ENCODE measurements at regions not wholly inside any gene's neighbourhood (a gene's known extent, or its start where the extent isn't known, plus 50 kb on each side); places are given as distances from the start of the nearest gene placed in this dataset.

DNA sequence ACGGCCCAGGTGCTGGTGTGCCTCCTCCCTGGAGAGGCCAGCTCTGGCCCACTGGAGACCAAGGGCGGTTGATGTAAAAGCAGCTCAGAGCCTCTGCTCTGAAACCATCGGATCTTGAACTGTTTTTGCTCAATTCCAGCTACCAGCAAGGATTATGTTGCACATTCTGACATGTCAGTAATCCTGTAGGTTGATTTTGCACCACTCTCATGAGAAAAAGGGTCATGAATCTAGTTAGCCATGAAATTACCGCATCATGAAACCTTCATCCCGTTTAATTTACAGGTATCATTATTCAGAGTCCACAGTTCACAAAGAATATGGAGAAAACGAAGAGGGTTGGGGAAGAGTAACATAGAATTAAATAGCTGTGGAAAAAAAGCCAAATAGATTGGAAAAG is 120.4 kb upstream of the NSMCE3 start:
- TF ChIP-seq, protein P1, sequence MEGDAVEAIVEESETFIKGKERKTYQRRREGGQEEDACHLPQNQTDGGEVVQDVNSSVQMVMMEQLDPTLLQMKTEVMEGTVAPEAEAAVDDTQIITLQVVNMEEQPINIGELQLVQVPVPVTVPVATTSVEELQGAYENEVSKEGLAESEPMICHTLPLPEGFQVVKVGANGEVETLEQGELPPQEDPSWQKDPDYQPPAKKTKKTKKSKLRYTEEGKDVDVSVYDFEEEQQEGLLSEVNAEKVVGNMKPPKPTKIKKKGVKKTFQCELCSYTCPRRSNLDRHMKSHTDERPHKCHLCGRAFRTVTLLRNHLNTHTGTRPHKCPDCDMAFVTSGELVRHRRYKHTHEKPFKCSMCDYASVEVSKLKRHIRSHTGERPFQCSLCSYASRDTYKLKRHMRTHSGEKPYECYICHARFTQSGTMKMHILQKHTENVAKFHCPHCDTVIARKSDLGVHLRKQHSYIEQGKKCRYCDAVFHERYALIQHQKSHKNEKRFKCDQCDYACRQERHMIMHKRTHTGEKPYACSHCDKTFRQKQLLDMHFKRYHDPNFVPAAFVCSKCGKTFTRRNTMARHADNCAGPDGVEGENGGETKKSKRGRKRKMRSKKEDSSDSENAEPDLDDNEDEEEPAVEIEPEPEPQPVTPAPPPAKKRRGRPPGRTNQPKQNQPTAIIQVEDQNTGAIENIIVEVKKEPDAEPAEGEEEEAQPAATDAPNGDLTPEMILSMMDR (IDR thresholded peaks at IDR 0.05; ENCODE audit: low read depth, low read length, missing control alignments): no peak
- H3K4me3 ChIP-seq (ENCODE audit: low read depth, low read length): no peak overlapping the region
- DNase-seq (ENCODE audit: low read depth): no peak

DNA sequence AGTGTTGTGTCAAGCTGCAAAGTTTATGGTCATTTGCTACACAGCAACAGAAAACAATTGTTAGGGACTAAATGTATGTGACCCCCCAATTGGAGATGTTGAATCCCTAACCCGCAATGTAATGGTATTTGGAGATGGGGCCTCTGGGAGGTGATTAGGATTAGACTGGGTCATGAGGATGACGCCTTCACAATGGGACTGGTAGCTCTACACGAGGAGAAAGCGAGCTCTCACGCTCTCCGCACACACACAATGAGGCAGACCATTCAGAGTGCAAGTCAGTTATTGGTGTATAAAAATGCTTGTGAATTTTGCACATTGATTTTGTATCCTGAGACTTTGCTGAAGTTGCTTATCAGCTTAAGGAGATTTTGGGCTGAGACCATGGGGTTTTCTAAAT is 116.9 kb upstream of the NSMCE3 start:
- TF ChIP-seq, protein P1 (IDR thresholded peaks at IDR 0.05; ENCODE audit: low read depth, low read length, missing control alignments): no peak
- DNase-seq (ENCODE audit: low read depth): no peak
- no peak overlapping the region for H3K4me3 ChIP-seq (ENCODE audit: low read depth, low read length)

DNA sequence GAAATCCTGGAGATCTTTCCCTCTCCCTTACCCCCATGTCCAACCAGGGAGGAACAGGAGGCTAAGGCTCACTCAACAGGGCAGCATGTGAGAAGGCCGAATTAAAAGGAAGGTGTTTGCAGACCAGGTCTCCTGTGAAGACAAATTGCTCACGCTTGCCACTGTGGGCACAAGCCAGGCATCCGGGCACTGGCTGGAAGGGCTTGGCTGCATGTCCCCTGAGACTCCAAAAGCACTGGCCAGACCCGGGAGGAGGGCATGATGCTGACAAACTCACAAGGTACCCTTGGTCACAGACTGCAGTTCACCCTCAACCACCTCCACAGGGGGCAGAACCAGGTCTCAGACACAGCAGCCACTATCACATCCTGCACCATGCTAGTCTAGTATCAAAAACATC is 113.7 kb upstream of the NSMCE3 start:
- TF ChIP-seq, protein P1 (IDR thresholded peaks at IDR 0.05; ENCODE audit: low read depth, low read length, missing control alignments): no peak
- no peak for DNase-seq (ENCODE audit: low read depth)
- H3K4me3 ChIP-seq (ENCODE audit: low read depth, low read length): no peak overlapping the region

DNA sequence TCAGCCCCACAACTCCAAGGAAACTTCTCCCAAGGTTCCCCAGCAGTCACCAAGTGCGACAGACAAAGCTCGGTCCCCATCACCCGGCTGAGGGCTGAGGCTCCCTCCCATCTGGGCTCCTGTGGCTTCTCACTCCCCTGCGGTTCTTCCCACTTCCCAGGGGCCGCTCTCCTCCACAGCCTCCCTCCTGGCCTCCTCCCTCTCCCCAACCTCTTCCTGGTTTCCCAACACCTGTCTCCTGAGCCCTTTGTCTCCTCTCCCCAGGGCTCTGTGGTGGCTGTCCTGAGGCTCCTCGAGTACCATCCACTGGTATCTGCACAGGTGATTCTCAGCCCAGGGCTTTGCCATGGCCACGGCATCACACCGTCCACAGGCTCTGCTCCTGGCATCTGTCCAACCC is 113.2 kb upstream of the NSMCE3 start:
- no peak for DNase-seq (ENCODE audit: low read depth)
- TF ChIP-seq, protein P1 (IDR thresholded peaks at IDR 0.05; ENCODE audit: low read depth, low read length, missing control alignments): no peak
- no peak overlapping the region for H3K4me3 ChIP-seq (ENCODE audit: low read depth, low read length)

DNA sequence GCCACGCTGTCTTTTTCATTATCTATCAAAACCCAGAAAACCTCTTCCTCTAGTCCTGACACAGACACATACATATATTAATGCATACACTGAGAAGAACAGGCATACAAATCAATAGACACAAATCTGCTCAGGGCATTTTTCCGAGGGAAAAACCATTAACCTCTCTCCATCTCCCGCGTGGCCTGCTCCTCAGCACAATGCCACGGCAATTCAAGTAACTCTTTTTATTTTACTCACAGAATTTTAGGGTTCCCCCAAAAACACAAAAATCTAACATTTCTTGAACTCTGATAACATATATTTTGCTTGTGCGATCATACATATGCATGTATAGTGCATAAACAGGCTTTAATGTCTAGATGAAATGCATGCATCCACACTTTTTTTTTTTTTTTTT is 110.8 kb upstream of the NSMCE3 start:
- TF ChIP-seq, protein P1 (IDR thresholded peaks at IDR 0.05; ENCODE audit: low read depth, low read length, missing control alignments): no peak
- H3K4me3 ChIP-seq (ENCODE audit: low read depth, low read length): no peak overlapping the region
- no peak for DNase-seq (ENCODE audit: low read depth)

DNA sequence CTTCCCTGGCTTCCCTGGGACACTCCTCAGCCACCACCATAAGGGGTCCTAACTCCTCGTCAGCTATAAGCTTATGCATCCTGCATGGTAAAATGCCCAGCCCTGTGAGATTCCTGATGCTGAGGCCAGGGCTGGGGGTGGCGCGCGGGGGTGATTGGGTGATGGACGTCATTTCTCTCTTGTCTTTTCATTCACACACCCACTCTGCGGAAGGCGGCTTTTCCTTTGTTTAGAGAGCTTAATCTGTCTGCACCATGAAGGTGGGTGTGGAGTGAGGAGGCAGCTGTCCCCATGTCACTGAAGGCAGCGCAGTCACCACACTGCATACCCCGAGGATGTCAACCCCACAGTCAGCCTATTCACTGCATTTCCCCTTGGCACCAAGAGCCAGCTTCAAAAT is 110.0 kb upstream of the NSMCE3 start:
- TF ChIP-seq, protein P1 (IDR thresholded peaks at IDR 0.05; ENCODE audit: low read depth, low read length, missing control alignments): no peak
- no peak overlapping the region for H3K4me3 ChIP-seq (ENCODE audit: low read depth, low read length)
- no peak for DNase-seq (ENCODE audit: low read depth)

DNA sequence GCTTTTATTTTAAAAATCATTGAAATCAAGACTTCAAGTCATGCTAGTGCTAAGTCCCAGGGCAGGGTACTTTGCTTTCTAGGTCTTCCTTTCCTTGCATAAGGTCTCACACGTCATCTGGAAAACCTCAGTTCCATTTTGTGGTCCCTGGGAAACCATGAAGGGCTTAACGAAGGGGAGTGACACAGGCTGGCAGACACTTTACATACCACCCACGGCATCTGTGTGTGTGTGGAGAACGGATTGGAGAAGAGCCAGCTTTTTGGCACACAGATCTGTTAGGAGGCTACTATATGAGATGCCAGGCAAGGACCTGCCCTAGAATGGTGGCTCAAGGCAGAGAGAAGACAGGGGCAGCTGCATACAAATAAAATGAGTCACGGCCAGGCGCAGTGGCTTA is 107.5 kb upstream of the NSMCE3 start:
- H3K4me3 ChIP-seq (ENCODE audit: low read depth, low read length): no peak overlapping the region
- no peak for DNase-seq (ENCODE audit: low read depth)
- TF ChIP-seq, protein P1 (IDR thresholded peaks at IDR 0.05; ENCODE audit: low read depth, low read length, missing control alignments): no peak
